Ovary (tissue), 3 donors: ENCODE measurements at regions not wholly inside any gene's neighbourhood (a gene's known extent, or its start where the extent isn't known, plus 50 kb on each side); places are given as distances from the start of the nearest gene placed in this dataset.

Experiments
- CTCF ChIP-seq, 3 donors: fragments of 450-650 bp in 2 of 3; fragments of 200-600 bp in 1 of 3; IDR thresholded peaks; one replicate each; pipeline versions ENCODE4 v1.5.1 to v1.8.0; 2016 to 2022; ENCODE audit warnings: antibody characterized with exemption in 3 of 3, mild to moderate bottlenecking in 1 of 3
- POLR2A ChIP-seq: fragments of 450-650 bp; IDR thresholded peaks from one replicate; pipeline ENCODE4 v1.6.1; 2017; ENCODE audit warnings: antibody characterized with exemption, mild to moderate bottlenecking, moderate library complexity
- donor health status: DM: no; HTN: no; CAD: no.

GRCh38 chr3:164155400-164155799 is 922.9 kb downstream of the SI start:
- TF ChIP-seq CTCF (IDR thresholded peaks at IDR 0.05) (no peak), POLR2A (no peak)
